VCaP (cell line): ENCODE measurements at regions not wholly inside any gene's neighbourhood (a gene's known extent, or its start where the extent isn't known, plus 50 kb on each side); places are given as distances from the start of the nearest gene placed in this dataset.
A peak's percentile ranks its signal among the peaks of the same experiment; 100 is the strongest.

Experiments used
- H3K27ac ChIP-seq: fragments of 450-650 bp; 2 replicates; pipeline ENCODE4 v1.5.1; 2017
- CTCF ChIP-seq: fragments of 450-650 bp; conservative IDR thresholded peaks from 2 replicates; pipeline ENCODE4 v1.5.1; 2017; ENCODE audit warnings: mild to moderate bottlenecking, moderate library complexity

- TF ChIP-seq CTCF: no peak
- no peak overlapping the region for H3K27ac ChIP-seq
These were observed 207.3 kb downstream of the URI1 start for GRCh38 chr19:30149300-30149699.

GRCh38 chr19:30150626-30151025 lies 208.6 kb downstream of the URI1 start:
- no peak for TF ChIP-seq CTCF
- no peak overlapping the region for H3K27ac ChIP-seq

GRCh38 chr19:30151081-30151480 lies 209.0 kb downstream of the URI1 start:
- no peak overlapping the region for H3K27ac ChIP-seq
- TF ChIP-seq CTCF: no peak

GRCh38 chr19:30152510-30153291 lies 210.7 kb downstream of the URI1 start:
- no peak for TF ChIP-seq CTCF
- H3K27ac ChIP-seq: peak overlapping the region; percentile 5; the same call in 1 of the 2 replicates

GRCh38 chr19:30153326-30154210 lies 211.5 kb downstream of the URI1 start:
- TF ChIP-seq CTCF: no peak
- peak overlapping the region; percentile 5; the same call in 1 of the 2 replicates for H3K27ac ChIP-seq

- H3K27ac ChIP-seq: no peak overlapping the region
- TF ChIP-seq CTCF: no peak
These were observed 212.4 kb downstream of the URI1 start for GRCh38 chr19:30154410-30154809.
